Sigmoid colon (tissue), 6 donors: ENCODE measurements at regions not wholly inside any gene's neighbourhood (a gene's known extent, or its start where the extent isn't known, plus 50 kb on each side); places are given as distances from the start of the nearest gene placed in this dataset.
A peak's percentile ranks its signal among the peaks of the same experiment; 100 is the strongest.

Experiments
- DNase-seq: peaks from one replicate; pipeline ENCODE4 v3.0.0-alpha.2; 2019
- H3K27ac ChIP-seq, 4 donors: fragments of 200-600 bp; sonication (generic); one replicate each; pipeline ENCODE4 v1.5.1; 2016 to 2019; ENCODE audit warnings: mild to moderate bottlenecking in 1 of 4
- H3K27me3 ChIP-seq, 3 donors: fragments of 200-600 bp; sonication (generic); one replicate each; pipeline ENCODE4 v1.5.1; 2019; ENCODE audit warnings: mild to moderate bottlenecking in 1 of 3
- H3K36me3 ChIP-seq, 4 donors: fragments of 200-600 bp; sonication (generic); one replicate each; pipeline ENCODE4 v1.5.1; 2016 to 2019
- H3K4me1 ChIP-seq, 4 donors: fragments of 200-600 bp; sonication (generic); one replicate each; pipeline ENCODE4 v1.5.1; 2017 to 2019
- H3K4me3 ChIP-seq, 4 donors: fragments of 200-600 bp; sonication (generic); one replicate each; pipeline ENCODE4 v1.5.1; 2017 to 2019; ENCODE audit warnings: mild to moderate bottlenecking in 2 of 4, moderate library complexity in 1 of 4
- H3K9me3 ChIP-seq, 4 donors: fragments of 200-600 bp in 3 of 4; sonication (generic) in 3 of 4; one replicate each; pipeline versions ENCODE4 v1.5.1 to v1.6.1; 2013 to 2019
- EP300 ChIP-seq, 4 donors: sonication (generic); formaldehyde crosslinking; IDR thresholded peaks; one replicate each; pipeline ENCODE4 v1.6.1; 2017; ENCODE audit warnings: antibody characterized with exemption in 4 of 4
- POLR2A ChIP-seq, 2 donors: fragments of 450-650 bp; IDR thresholded peaks; one replicate each; pipeline ENCODE4 v1.6.1; 2016; ENCODE audit warnings: antibody characterized with exemption in 2 of 2, mild to moderate bottlenecking in 2 of 2, moderate library complexity in 2 of 2
- POLR2AphosphoS5 ChIP-seq, 4 donors: sonication (generic); formaldehyde crosslinking; IDR thresholded peaks; one replicate each; pipeline ENCODE4 v1.6.1; 2017; ENCODE audit warnings: antibody characterized with exemption in 4 of 4
- WGBS, 2 donors: extraction: QIAGEN DNeasy Blood & Tissue Kit; methylation state at CpG; one replicate each; pipeline ENCODE4 v1.1.7; 2013; 5-methylcytosine and 5-hydroxymethylcytosine counted together
- intact Hi-C: fragments of 100-400 bp; cut with DNase I; formaldehyde crosslinking; loops from one replicate; pipeline ENCODE4 v1.15.1; 2023
- TF ChIP-seq, protein P1 (sequence below), 4 experiments: fragments of 450-650 bp in 3 of 4; fragments of 200-600 bp in 1 of 4; IDR thresholded peaks; one replicate each; pipeline ENCODE4 v1.5.1; 2016 to 2019; ENCODE audit warnings: antibody characterized with exemption in 4 of 4, mild to moderate bottlenecking in 3 of 4, moderate library complexity in 2 of 4
- donor health status: healthy with polysubstance abuse.
- donor health status: healthy.

DNA sequence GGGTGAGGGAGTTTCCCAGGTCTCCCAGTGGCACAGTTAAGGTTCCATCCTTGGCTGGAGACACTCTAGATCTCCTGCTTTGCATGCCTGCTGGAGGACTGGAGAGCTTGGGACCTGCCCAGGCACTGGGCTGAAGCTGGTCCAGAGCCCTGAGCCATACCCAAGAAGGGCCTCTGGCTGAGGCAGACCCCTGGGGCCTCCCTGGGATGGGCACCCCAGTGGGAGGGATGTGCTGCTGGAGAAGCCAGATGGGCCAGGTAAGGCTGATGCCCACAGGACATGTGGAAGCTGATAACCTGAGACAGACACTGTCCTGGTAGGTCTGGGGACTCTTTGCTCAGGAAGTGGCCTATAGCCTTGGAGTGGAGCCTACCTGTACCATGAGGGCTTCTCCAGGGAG is 160.7 kb downstream of the TFCP2L1 start:
- Histone ChIP-seq H3K4me3 (no peak overlapping the region), H3K4me1 (no peaks in the 10 kb centered on the region), H3K27ac (no peak overlapping the region), H3K36me3 (no peaks in the 10 kb centered on the region), H3K9me3 (no peaks in the 10 kb centered on the region), H3K27me3 (no peaks in the 10 kb centered on the region)
- TF ChIP-seq EP300 (IDR thresholded peaks at IDR 0.05) (no peak), POLR2AphosphoS5 (IDR thresholded peaks at IDR 0.05) (no peak), POLR2A (IDR thresholded peaks at IDR 0.05) (no peak)
- TF ChIP-seq, protein P1, sequence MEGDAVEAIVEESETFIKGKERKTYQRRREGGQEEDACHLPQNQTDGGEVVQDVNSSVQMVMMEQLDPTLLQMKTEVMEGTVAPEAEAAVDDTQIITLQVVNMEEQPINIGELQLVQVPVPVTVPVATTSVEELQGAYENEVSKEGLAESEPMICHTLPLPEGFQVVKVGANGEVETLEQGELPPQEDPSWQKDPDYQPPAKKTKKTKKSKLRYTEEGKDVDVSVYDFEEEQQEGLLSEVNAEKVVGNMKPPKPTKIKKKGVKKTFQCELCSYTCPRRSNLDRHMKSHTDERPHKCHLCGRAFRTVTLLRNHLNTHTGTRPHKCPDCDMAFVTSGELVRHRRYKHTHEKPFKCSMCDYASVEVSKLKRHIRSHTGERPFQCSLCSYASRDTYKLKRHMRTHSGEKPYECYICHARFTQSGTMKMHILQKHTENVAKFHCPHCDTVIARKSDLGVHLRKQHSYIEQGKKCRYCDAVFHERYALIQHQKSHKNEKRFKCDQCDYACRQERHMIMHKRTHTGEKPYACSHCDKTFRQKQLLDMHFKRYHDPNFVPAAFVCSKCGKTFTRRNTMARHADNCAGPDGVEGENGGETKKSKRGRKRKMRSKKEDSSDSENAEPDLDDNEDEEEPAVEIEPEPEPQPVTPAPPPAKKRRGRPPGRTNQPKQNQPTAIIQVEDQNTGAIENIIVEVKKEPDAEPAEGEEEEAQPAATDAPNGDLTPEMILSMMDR (IDR thresholded peaks at IDR 0.05): no peak
- intact Hi-C loops: no loop called here
- DNase-seq: no peak

DNA sequence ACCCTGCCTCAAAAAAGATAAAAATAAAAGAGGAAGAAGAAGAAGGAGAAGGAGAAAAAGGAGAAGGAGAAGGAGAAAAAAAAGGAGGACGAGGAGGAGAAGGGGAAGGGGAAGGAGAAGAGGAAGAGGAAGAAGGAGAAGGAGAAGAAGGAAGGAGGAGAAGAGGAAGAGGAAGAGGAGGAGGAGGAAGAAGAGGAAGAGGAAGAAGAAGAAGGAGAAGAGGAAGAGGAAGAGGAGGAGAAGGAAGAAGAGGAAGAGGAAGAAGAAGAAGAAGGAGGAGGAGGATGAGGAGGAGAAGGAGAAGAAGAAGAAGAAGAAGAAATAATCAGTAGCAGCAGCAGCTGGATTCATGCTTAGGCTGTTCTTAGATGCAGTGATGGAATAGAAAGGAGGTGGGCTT is 159.7 kb downstream of the TFCP2L1 start:
- Histone ChIP-seq H3K9me3 (no peaks in the 10 kb centered on the region), H3K27ac (no peak overlapping the region), H3K27me3 (no peaks in the 10 kb centered on the region), H3K36me3 (no peaks in the 10 kb centered on the region), H3K4me1 (no peaks in the 10 kb centered on the region), H3K4me3 (no peak overlapping the region)
- no peak for DNase-seq
- intact Hi-C loops: no loop called here
- TF ChIP-seq, protein P1 (IDR thresholded peaks at IDR 0.05): no peak
- TF ChIP-seq POLR2AphosphoS5 (IDR thresholded peaks at IDR 0.05) (no peak), POLR2A (IDR thresholded peaks at IDR 0.05) (no peak), EP300 (IDR thresholded peaks at IDR 0.05) (no peak)
- 46 to 88% methylated on average over 1 of the region's 1 CpG for WGBS, 2 donors

DNA sequence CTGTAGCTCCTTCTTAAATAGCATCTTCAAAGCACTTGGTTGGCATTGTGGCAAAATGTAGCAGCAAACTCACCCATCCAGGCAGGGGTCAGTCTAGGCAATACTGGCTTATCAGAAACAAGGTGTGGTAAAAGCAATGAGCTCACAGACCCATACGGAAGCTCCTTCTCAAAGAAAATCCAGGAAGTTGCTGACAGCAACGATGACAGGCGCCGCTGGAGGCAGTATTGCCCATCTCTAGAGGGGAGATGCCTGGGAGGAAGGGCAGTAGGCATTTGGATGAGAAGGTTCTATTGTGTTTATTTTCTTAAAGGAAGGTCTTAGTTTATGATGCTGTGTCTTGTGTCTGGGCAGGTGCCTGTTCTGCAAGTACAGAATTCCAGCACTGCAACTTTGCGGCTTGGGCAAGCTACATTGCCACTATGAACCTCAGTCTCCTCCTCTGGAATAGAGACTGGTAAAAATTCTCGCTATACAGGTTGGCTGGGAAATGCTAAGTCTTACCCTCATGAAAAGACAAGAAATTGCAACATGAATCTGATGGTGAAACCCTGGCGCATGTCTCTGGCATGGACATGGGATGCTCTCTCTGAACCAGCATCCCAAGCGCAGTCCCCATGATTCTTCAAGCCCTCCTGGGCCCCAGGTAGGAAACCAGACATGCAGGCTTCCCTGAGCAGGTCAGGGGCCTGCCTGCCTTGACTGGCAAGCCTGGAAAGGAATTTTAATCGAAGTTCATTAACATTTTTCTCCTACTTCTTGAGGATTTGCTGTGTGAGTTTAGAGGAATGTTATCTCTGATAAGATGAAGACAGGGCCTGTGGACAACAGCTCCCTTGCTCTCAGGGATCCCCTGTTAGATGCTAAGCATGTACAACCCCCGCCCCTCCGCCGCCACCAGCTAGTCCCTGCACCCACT is 156.0 kb downstream of the TFCP2L1 start:
- TF ChIP-seq POLR2A (IDR thresholded peaks at IDR 0.05): no peak
- TF ChIP-seq EP300 (IDR thresholded peaks at IDR 0.05): no peak
- no peak for TF ChIP-seq POLR2AphosphoS5 (IDR thresholded peaks at IDR 0.05)
- TF ChIP-seq, protein P1 (IDR thresholded peaks at IDR 0.05): peak in 1 of 4 experiments; percentile 42
- no peaks in the 10 kb centered on the region for H3K36me3 ChIP-seq
- no peaks in the 10 kb centered on the region for H3K27me3 ChIP-seq
- intact Hi-C loops: no loop called here
- no peaks in the 10 kb centered on the region for H3K4me1 ChIP-seq
- DNase-seq: no peak
- no peak overlapping the region for H3K27ac ChIP-seq
- no peak overlapping the region for H3K4me3 ChIP-seq
- WGBS, 2 donors: 63 to 72% methylated on average over 12 of the region's 12 CpGs
- H3K9me3 ChIP-seq: no peaks in the 10 kb centered on the region

DNA sequence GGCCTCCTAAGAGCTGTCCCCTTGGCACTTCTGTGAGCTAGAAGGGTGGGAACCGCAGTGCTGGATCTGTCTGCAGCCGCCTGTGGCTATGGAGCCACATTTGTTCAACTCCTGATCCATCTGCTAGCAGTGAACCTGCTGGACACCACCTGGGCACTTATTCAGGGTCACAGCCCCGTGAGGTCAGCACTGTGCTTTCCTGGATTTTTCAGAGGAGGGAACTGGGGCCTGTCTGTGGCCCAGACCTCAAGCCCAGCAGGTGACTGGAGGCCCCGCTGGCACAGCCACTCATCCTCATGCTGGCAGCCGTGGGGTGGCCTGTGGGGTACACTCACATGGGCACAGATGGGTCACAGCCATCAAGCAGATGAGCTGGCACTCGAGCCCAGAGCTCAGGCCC is 155.3 kb downstream of the TFCP2L1 start:
- TF ChIP-seq, protein P1 (IDR thresholded peaks at IDR 0.05): no peak
- no peak for TF ChIP-seq POLR2A (IDR thresholded peaks at IDR 0.05)
- TF ChIP-seq POLR2AphosphoS5 (IDR thresholded peaks at IDR 0.05): no peak
- no peak for TF ChIP-seq EP300 (IDR thresholded peaks at IDR 0.05)
- DNase-seq: no peak
- Histone ChIP-seq H3K27ac (no peak overlapping the region), H3K9me3 (no peaks in the 10 kb centered on the region), H3K36me3 (no peaks in the 10 kb centered on the region), H3K4me1 (no peaks in the 10 kb centered on the region), H3K4me3 (no peak overlapping the region), H3K27me3 (no peaks in the 10 kb centered on the region)
- 90 to 91% methylated on average over 6 of the region's 6 CpGs for WGBS, 2 donors
- intact Hi-C loops: no loop called here
